ENCODE measurements at regions not wholly inside any gene's neighbourhood (a gene's known extent, or its start where the extent isn't known, plus 50 kb on each side); places are given as distances from the start of the nearest gene placed in this dataset.
"Not testable (repeated sequence)": the region's sequence is repeated elsewhere in the genome, so short reads cannot be mapped to it uniquely, and the experiment has no call there.

DNA sequence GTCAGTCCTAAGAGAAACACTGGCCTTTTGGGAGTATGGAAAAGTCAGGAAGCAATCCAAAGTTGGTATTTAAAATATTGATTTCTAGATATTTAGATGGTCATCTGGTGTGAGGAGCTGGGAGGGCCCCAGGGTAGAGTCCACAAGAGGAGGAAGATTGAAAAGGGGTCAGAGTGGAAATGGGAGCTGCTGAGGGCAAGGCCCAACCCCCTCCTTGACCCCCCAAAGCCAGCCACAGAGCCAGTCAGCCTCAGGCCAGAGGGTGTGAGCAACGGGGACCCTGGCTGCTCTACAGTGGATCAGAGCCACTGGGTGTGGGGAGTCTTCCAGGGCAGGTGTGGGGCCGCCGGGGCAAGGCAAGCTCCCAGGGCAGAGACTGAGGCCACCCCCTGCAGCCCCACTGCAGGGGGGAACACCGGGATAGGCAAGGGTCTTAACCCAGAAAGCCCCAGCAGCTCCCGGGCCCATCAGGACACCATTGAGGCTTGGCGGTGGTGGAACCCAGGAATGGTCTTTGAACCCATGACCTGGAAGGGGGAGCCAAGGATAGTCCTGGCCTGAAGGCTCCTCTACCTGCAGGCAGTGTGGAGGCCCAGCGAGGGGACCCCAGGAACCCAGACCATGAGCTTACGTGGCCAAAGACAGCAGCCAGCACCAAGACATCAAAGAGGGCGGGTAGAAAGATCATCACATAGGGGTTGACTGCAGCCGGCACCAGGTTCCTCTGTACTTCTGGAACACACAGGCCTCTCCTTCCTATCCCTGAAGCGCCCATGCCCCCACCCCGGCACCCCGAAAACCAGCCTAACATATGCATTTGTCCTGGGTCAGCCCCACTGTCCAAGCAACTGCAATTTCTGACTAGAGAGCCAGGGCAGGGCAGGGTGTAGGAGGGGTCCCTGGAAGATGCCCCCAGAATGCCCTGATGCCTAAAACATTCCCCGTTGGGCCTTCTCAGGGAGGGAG, 51.3 kb upstream of the CSPG4 start:
- DNase-seq = not testable (repeated sequence)

DNA sequence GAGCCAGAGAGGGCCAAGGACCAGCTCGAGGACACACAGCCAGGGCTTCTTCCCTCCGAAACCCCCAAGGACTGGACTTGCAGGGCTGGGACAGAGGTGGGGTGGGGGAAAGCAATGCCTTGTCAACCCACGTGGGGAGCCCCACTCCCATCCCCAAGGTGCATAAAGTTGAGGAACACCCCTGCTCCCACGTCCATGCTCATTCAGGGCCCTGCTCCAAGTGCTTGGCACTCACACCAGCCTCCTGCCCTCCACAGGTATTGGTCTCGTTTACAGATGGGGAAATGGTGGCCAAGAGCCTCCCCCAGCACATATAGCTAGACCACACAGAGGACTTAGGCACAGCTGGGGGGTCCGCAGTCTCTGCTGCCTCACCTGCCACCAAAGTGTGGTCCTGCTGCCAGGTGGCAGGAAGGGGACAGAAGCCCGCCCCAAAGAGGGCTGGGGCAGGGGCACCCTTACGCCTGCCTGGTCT, 50.5 kb upstream of the CSPG4 start:
- no peak for DNase-seq
